CD4-positive, alpha-beta T cell (primary cell): ENCODE measurements at regions not wholly inside any gene's neighbourhood (a gene's known extent, or its start where the extent isn't known, plus 50 kb on each side); places are given as distances from the start of the nearest gene placed in this dataset.
A peak's percentile ranks its signal among the peaks of the same experiment; 100 is the strongest.

ENCODE experiments used
- ATAC-seq: fragments of 200-7000 bp; cut with Tn5 transposase; one replicate; pipeline ENCODE4 v1.10.0; 2022; ENCODE audit warnings: mild to moderate bottlenecking; ENCODE audit not compliant: poor library complexity
- CTCF ChIA-PET: fragments of 350-600 bp; sonication (Branson Sonifier 250); formaldehyde crosslinking; loops from one replicate; lab custom pipeline; 2021; ENCODE audit warnings: antibody characterized with exemption, inconsistent platforms; lab: Charles Lee
- POLR2A ChIA-PET: fragments of 350-600 bp; sonication (Branson Sonifier 250); formaldehyde crosslinking; loops from one replicate; lab custom pipeline; 2021; ENCODE audit warnings: antibody characterized with exemption, inconsistent platforms; lab: Charles Lee
- DNase-seq, 14 experiments: peaks; one replicate each; pipeline ENCODE4 v3.0.0-alpha.2; 2013 to 2020; ENCODE audit warnings: mixed read lengths in 2 of 14
- H3K27ac ChIP-seq, 2 donors: one replicate each; pipeline versions ENCODE4 v1.5.1 to v1.7.0; 2013; ENCODE audit warnings: low read length in 2 of 2, low read depth in 1 of 2, mild to moderate bottlenecking in 1 of 2
- H3K27me3 ChIP-seq, 2 experiments: 1 replicate in 1 of 2; 2 replicates in 1 of 2; pipeline versions ENCODE4 v1.6.1 to v1.7.0; 2013; ENCODE audit warnings: low read length in 2 of 2, control low read depth in 1 of 2, mild to moderate bottlenecking in 1 of 2, moderate library complexity in 1 of 2; ENCODE audit not compliant: insufficient read depth in 2 of 2, control insufficient read depth in 1 of 2
- H3K36me3 ChIP-seq: one replicate; pipeline ENCODE4 v1.6.1; 2013; ENCODE audit warnings: low read length, control low read depth; ENCODE audit not compliant: insufficient read depth
- H3K4me1 ChIP-seq: one replicate; pipeline ENCODE4 v1.6.1; 2013; ENCODE audit warnings: low read length, control low read depth; ENCODE audit not compliant: insufficient read depth
- H3K4me3 ChIP-seq: one replicate; pipeline ENCODE4 v1.5.1; 2013; ENCODE audit warnings: mild to moderate bottlenecking, low read length, moderate library complexity
- H3K9me3 ChIP-seq, 2 experiments: 1 replicate in 1 of 2; 2 replicates in 1 of 2; pipeline versions ENCODE4 v1.6.1 to v1.7.0; 2013; ENCODE audit warnings: low read length in 2 of 2, mild to moderate bottlenecking in 2 of 2, control low read depth in 1 of 2, moderate library complexity in 1 of 2; ENCODE audit not compliant: control insufficient read depth in 1 of 2, insufficient read depth in 1 of 2
- H3K27ac Mint-ChIP-seq: one replicate; pipeline ENCODE4 v1.8.0; 2020; ENCODE audit warnings: mixed read lengths
- H3K27me3 Mint-ChIP-seq: one replicate; pipeline ENCODE4 v1.8.0; 2021; ENCODE audit warnings: mixed read lengths
- H3K36me3 Mint-ChIP-seq: one replicate; pipeline ENCODE4 v1.8.0; 2021; ENCODE audit warnings: low read depth, mixed read lengths
- H3K4me1 Mint-ChIP-seq: one replicate; pipeline ENCODE4 v1.8.0; 2021; ENCODE audit warnings: low read depth, mixed read lengths
- H3K4me3 Mint-ChIP-seq: one replicate; pipeline ENCODE4 v1.8.0; 2020; ENCODE audit warnings: mild to moderate bottlenecking, mixed read lengths
- H3K9me3 Mint-ChIP-seq: one replicate; pipeline ENCODE4 v1.8.0; 2020; ENCODE audit warnings: mixed read lengths
- CTCF ChIP-seq: fragments of 200-600 bp; IDR thresholded peaks from one replicate; pipeline ENCODE4 v1.8.0; 2022; ENCODE audit warnings: antibody characterized with exemption, mild to moderate bottlenecking
- intact Hi-C, 2 experiments: fragments of 100-400 bp; cut with DNase I in 1 of 2; cut with micrococcal nuclease in 1 of 2; formaldehyde crosslinking; loops; one replicate each; pipeline versions ENCODE4 v1.15.1 to v1.9.0; 2023 to 2025; cut with DNase I, micrococcal nuclease

- peaks cover 18% of the 10 kb centered on the region for H3K27me3 Mint-ChIP-seq
- intact Hi-C loops: no loop called here
- no peak overlapping the region for H3K4me3 ChIP-seq
- ATAC-seq (peak; percentile 74), DNase-seq (peak; percentile 21 to 74 (median 36))
- H3K4me3 Mint-ChIP-seq: no peak overlapping the region
- POLR2A ChIA-PET: no interaction called here
- H3K9me3 Mint-ChIP-seq: no peaks in the 10 kb centered on the region
- CTCF ChIA-PET: interaction anchor here (0.6 to 1.9 kb wide), 12 partner anchors 8 to 1402 kb away, joined by 3 to 7 read pairs (median 4); no protein-coding TSS in a partner anchor
- H3K36me3 ChIP-seq: no peaks in the 10 kb centered on the region
- H3K27ac ChIP-seq: no peak overlapping the region
- peak; percentile 91 for TF ChIP-seq CTCF
- H3K36me3 Mint-ChIP-seq: no peaks in the 10 kb centered on the region
- H3K27me3 ChIP-seq: peaks cover 0 to 9% of the 10 kb centered on the region in 2 experiments
- no peaks in the 10 kb centered on the region for H3K4me1 Mint-ChIP-seq
- no peaks in the 10 kb centered on the region for H3K9me3 ChIP-seq
- no peak overlapping the region for H3K27ac Mint-ChIP-seq
- no peaks in the 10 kb centered on the region for H3K4me1 ChIP-seq
Measured at GRCh38 chr1:204746838-204747442, 61.4 kb upstream of the LRRN2 start.

- ATAC-seq (no peak), DNase-seq (no peak)
- intact Hi-C loops: no loop called here
- Mint-ChIP-seq H3K36me3 (no peaks in the 10 kb centered on the region), H3K9me3 (no peaks in the 10 kb centered on the region), H3K27me3 (peaks cover 4% of the 10 kb centered on the region), H3K4me3 (no peak overlapping the region), H3K27ac (no peak overlapping the region), H3K4me1 (no peaks in the 10 kb centered on the region)
- H3K4me3 ChIP-seq: no peak overlapping the region
- H3K4me1 ChIP-seq: no peaks in the 10 kb centered on the region
- TF ChIP-seq CTCF: no peak
- H3K36me3 ChIP-seq: no peaks in the 10 kb centered on the region
- ChIA-PET CTCF (no interaction called here), POLR2A (no interaction called here)
- H3K27ac ChIP-seq: no peak overlapping the region
- H3K9me3 ChIP-seq: no peaks in the 10 kb centered on the region
- no peaks in the 10 kb centered on the region for H3K27me3 ChIP-seq
Measured at GRCh38 chr1:204751480-204751879, 65.9 kb upstream of the LRRN2 start.

- CTCF ChIA-PET: no interaction called here
Measured at GRCh38 chr1:204751883-204752687, 66.5 kb upstream of the LRRN2 start.

More at GRCh38 chr1:204751883-204752687, 66.5 kb upstream of the LRRN2 start:
- H3K9me3 ChIP-seq: no peaks in the 10 kb centered on the region
- no peak overlapping the region for H3K27ac Mint-ChIP-seq
- POLR2A ChIA-PET: no interaction called here
- H3K4me3 ChIP-seq: no peak overlapping the region
- ATAC-seq (no peak), DNase-seq (no peak)
- H3K4me3 Mint-ChIP-seq: no peak overlapping the region
- no peak overlapping the region for H3K27ac ChIP-seq
- no peaks in the 10 kb centered on the region for H3K36me3 Mint-ChIP-seq
- H3K27me3 ChIP-seq: no peaks in the 10 kb centered on the region
- no peaks in the 10 kb centered on the region for H3K36me3 ChIP-seq
- peaks cover 4% of the 10 kb centered on the region for H3K27me3 Mint-ChIP-seq
- no peaks in the 10 kb centered on the region for H3K9me3 Mint-ChIP-seq
- intact Hi-C loops: no loop called here
- H3K4me1 Mint-ChIP-seq: no peaks in the 10 kb centered on the region
- TF ChIP-seq CTCF: no peak
- no peaks in the 10 kb centered on the region for H3K4me1 ChIP-seq
